ENCODE measurements at regions not wholly inside any gene's neighbourhood (a gene's known extent, or its start where the extent isn't known, plus 50 kb on each side); places are given as distances from the start of the nearest gene placed in this dataset.

DNA sequence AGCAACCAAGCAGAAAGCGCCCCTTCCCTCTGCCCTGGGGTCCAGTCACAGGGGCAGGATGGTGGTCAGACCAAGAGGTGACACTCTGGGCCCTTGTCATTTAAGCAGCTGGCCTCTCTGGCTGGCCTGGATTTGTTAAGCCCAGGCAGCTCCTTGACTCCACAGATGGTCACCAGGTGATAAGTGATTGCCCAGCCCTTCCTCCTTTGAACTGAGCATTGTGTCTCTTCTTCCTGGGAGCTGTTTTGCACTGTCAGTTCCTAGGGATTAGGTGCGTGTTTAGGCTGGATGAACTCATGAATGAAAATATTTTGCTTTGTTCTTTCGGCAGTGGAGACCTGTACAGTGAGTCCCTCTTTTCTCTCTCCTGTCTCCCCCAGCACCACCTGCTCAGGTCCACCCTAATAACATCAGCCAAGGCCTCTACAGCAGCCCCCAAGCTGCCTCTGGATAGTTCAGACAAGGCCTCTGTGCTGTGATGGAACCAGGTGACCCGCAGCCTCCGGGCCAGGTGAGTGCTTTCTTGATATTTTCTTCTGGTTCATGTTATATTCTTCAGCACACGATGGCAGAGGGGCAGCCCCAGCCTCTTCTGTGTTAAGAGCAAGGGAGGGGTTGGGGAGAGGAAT lies 139.7 kb upstream of the PITX1 start:
- TF ChIP-seq, protein P1, sequence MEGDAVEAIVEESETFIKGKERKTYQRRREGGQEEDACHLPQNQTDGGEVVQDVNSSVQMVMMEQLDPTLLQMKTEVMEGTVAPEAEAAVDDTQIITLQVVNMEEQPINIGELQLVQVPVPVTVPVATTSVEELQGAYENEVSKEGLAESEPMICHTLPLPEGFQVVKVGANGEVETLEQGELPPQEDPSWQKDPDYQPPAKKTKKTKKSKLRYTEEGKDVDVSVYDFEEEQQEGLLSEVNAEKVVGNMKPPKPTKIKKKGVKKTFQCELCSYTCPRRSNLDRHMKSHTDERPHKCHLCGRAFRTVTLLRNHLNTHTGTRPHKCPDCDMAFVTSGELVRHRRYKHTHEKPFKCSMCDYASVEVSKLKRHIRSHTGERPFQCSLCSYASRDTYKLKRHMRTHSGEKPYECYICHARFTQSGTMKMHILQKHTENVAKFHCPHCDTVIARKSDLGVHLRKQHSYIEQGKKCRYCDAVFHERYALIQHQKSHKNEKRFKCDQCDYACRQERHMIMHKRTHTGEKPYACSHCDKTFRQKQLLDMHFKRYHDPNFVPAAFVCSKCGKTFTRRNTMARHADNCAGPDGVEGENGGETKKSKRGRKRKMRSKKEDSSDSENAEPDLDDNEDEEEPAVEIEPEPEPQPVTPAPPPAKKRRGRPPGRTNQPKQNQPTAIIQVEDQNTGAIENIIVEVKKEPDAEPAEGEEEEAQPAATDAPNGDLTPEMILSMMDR (IDR thresholded peaks at IDR 0.05): no peak
- TF ChIP-seq POLR2AphosphoS5 (IDR thresholded peaks at IDR 0.05; ENCODE audit: insufficient read depth in 1 of 2, low read depth in 1 of 2) (no peak), POLR2A (IDR thresholded peaks at IDR 0.05) (no peak)

Data from vagina (tissue), 2 donors.